SK-N-SH treated with all-trans-retinoic acid at 6 μM for 48 hours (cell line): ENCODE measurements at regions not wholly inside any gene's neighbourhood (a gene's known extent, or its start where the extent isn't known, plus 50 kb on each side); places are given as distances from the start of the nearest gene placed in this dataset.

Source experiments
- ISL1 ChIP-seq: fragments of 250-450 bp; sonication (Bioruptor Pico); IDR thresholded peaks from 2 replicates; pipeline ENCODE4 v2.1.2; 2022; ENCODE audit warnings: mild to moderate bottlenecking, moderate library complexity
- ZFP30 ChIP-seq: fragments of 450-650 bp; formaldehyde crosslinking; IDR thresholded peaks from 2 replicates; pipeline ENCODE4 v1.5.0; 2022; ENCODE audit warnings: mild to moderate bottlenecking, moderate library complexity
- ZNF565 ChIP-seq: fragments of 450-650 bp; formaldehyde crosslinking; conservative IDR thresholded peaks from 2 replicates; pipeline ENCODE4 v1.5.0; 2020; ENCODE audit warnings: low read depth, mild to moderate bottlenecking, moderate library complexity
- TF ChIP-seq, protein P1 (sequence below): fragments of 250-450 bp; sonication (Bioruptor Pico); IDR thresholded peaks from 2 replicates; pipeline ENCODE4 v1.8.0; 2020; ENCODE audit warnings: mild to moderate bottlenecking, moderate library complexity, borderline replicate concordance

DNA sequence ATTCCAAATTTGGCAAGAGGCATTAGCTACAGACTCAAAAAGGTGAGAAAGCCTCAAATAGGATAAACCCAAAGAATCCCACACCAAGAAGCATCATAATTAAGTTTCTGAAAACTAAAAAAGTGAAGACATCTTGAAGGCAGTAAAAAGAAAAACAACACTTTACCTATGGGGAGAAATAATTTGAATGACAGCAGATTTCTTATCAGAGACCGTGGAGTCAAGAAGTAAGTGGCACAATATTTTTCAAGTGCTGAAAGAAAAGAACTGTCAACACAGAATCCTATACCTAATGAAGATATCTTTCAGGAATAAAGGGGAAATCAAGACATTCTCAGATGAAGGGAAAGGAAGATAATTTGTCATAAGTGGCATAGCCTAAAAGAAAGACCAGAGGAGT lies 193.3 kb upstream of the CHD6 start:
- TF ChIP-seq, protein P1, sequence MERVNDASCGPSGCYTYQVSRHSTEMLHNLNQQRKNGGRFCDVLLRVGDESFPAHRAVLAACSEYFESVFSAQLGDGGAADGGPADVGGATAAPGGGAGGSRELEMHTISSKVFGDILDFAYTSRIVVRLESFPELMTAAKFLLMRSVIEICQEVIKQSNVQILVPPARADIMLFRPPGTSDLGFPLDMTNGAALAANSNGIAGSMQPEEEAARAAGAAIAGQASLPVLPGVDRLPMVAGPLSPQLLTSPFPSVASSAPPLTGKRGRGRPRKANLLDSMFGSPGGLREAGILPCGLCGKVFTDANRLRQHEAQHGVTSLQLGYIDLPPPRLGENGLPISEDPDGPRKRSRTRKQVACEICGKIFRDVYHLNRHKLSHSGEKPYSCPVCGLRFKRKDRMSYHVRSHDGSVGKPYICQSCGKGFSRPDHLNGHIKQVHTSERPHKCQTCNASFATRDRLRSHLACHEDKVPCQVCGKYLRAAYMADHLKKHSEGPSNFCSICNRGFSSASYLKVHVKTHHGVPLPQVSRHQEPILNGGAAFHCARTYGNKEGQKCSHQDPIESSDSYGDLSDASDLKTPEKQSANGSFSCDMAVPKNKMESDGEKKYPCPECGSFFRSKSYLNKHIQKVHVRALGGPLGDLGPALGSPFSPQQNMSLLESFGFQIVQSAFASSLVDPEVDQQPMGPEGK (CRISPR knock-in tag) = no peak
- TF ChIP-seq ZNF565 (CRISPR knock-in tag) = no peak
- no peak for TF ChIP-seq ZFP30 (CRISPR knock-in tag)
- TF ChIP-seq ISL1 = no peak
